ENCODE measurements at regions not wholly inside any gene's neighbourhood (a gene's known extent, or its start where the extent isn't known, plus 50 kb on each side); places are given as distances from the start of the nearest gene placed in this dataset.

DNA sequence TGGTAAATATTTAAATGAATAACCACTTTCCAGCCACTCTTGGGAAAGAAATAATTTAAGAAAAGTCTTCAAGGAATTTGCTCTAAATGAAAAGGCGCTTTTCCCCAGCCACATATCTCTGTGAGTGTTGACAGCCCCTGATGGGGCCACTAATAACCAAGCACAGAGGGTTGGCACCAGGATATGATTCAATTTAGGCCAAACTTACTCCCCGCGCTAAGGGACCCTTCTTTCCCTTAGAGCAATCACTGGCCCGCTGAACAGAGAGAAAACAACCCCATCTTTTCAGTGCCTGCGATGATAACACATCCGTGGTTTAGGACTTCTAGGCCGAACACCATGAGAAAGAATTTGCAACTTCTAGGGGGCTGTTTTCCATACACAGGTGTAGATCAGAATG lies 310.8 kb downstream of the EIPR1 start:
- Histone ChIP-seq H3K36me3 (ENCODE audit: control insufficient read depth, insufficient read depth, low read length) (no peaks in the 10 kb centered on the region), H3K27me3 (ENCODE audit: control insufficient read depth, insufficient read depth, low read length) (no peaks in the 10 kb centered on the region), H3K4me3 (ENCODE audit: low read depth, low read length) (no peak overlapping the region)
- TF ChIP-seq, protein P1, sequence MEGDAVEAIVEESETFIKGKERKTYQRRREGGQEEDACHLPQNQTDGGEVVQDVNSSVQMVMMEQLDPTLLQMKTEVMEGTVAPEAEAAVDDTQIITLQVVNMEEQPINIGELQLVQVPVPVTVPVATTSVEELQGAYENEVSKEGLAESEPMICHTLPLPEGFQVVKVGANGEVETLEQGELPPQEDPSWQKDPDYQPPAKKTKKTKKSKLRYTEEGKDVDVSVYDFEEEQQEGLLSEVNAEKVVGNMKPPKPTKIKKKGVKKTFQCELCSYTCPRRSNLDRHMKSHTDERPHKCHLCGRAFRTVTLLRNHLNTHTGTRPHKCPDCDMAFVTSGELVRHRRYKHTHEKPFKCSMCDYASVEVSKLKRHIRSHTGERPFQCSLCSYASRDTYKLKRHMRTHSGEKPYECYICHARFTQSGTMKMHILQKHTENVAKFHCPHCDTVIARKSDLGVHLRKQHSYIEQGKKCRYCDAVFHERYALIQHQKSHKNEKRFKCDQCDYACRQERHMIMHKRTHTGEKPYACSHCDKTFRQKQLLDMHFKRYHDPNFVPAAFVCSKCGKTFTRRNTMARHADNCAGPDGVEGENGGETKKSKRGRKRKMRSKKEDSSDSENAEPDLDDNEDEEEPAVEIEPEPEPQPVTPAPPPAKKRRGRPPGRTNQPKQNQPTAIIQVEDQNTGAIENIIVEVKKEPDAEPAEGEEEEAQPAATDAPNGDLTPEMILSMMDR (IDR thresholded peaks at IDR 0.05; ENCODE audit: insufficient read depth, low read depth, low read length), result no peak
- ChIA-PET POLR2A (no interaction called here), CTCF (interaction anchor here (0.8 kb wide), 1 partner anchor 12 kb away, joined by 3 read pairs; no protein-coding TSS in a partner anchor)
- DNase-seq (ENCODE audit: low read depth), result no peak

DNA sequence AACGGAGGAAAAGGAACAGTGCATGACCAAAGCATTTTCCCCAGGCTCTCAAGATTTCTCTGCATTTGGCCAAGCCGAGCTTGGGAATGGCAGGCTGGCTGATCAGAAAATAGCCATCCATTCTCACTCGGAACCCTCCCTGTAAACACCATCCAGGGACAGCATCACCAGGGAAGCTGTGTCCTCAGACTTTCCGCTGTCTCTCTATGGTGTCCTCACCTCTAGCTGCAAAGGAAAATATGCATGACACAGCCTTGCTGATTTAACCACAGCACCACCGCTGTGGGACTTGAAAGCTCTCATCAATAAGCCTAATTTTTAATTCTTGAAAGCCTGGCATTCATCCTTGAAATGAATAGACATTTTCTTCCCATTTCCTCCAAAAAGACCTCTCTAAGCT lies 311.7 kb downstream of the EIPR1 start:
- POLR2A ChIA-PET, result no interaction called here
- CTCF ChIA-PET, result no interaction called here
- Histone ChIP-seq H3K4me3 (ENCODE audit: low read depth, low read length) (no peak overlapping the region), H3K36me3 (ENCODE audit: control insufficient read depth, insufficient read depth, low read length) (no peaks in the 10 kb centered on the region), H3K27me3 (ENCODE audit: control insufficient read depth, insufficient read depth, low read length) (no peaks in the 10 kb centered on the region)
- DNase-seq (ENCODE audit: low read depth), result no peak
- TF ChIP-seq, protein P1 (IDR thresholded peaks at IDR 0.05; ENCODE audit: insufficient read depth, low read depth, low read length), result no peak

DNA sequence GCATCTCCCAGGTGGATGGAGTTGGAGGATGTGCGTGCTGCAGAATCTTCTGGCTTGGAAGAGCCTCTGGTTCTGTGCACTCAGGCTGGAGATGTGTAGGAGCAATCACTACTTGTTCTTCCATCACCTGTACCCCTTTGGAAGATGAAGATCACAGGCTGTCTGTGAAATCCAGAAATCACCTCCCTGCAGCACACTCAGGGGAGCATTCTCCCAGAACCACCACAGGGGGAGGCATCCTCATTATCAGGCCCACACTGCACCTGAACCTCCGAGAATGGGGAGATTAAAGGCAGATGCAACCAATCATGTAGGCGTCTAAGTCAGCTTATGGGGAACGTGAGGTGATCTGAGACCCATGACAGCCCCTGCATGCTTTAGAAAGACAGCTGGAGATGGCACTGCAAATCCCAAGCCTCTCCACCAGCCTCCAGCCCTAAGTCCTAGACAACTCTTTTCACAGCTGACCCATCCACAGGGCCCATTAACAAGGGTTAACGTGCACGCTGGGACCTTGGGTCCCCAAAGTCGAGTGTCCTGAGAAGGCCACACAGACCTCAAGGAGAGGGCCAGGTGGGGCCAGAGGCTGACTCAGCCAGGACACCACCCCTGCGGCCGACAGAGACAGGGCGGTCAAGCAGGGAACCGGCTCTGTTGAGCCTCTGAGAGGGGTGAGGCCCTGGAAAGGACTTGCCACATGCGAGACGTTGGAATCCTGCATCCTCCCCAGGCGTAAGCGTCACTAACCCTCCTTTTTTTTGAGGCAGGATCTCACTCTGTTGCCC lies 314.9 kb downstream of the EIPR1 start:
- CTCF ChIA-PET, result no interaction called here
- Histone ChIP-seq H3K27me3 (ENCODE audit: control insufficient read depth, insufficient read depth, low read length) (no peaks in the 10 kb centered on the region), H3K4me3 (ENCODE audit: low read depth, low read length) (no peak overlapping the region), H3K36me3 (ENCODE audit: control insufficient read depth, insufficient read depth, low read length) (no peaks in the 10 kb centered on the region)
- TF ChIP-seq, protein P1 (IDR thresholded peaks at IDR 0.05; ENCODE audit: insufficient read depth, low read depth, low read length), result no peak
- POLR2A ChIA-PET, result no interaction called here
- DNase-seq (ENCODE audit: low read depth), result no peak

DNA sequence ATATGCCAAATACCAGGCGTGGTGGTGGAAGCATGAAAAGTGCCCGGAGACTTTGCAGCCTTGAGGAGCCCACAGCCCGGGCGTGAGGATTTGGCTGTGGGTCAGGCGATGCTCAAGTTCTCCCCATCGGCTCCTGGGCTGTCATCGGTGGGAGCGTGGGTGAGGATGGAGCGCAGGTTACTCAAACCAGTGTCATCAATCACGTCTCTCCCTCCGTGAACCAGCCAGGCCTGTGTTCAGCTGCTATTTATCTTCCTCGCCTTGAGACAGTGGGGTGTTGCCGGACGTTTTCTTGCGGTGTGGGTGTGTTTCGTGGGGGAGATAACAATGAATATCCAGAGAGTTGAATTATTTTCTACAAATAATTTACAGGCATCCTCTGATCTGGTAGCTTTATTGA lies 317.6 kb downstream of the EIPR1 start:
- Histone ChIP-seq H3K36me3 (ENCODE audit: control insufficient read depth, insufficient read depth, low read length) (no peaks in the 10 kb centered on the region), H3K4me3 (ENCODE audit: low read depth, low read length) (no peak overlapping the region), H3K27me3 (ENCODE audit: control insufficient read depth, insufficient read depth, low read length) (no peaks in the 10 kb centered on the region)
- POLR2A ChIA-PET, result no interaction called here
- CTCF ChIA-PET, result no interaction called here
- no peak for DNase-seq (ENCODE audit: low read depth)
- TF ChIP-seq, protein P1 (IDR thresholded peaks at IDR 0.05; ENCODE audit: insufficient read depth, low read depth, low read length), result no peak

DNA sequence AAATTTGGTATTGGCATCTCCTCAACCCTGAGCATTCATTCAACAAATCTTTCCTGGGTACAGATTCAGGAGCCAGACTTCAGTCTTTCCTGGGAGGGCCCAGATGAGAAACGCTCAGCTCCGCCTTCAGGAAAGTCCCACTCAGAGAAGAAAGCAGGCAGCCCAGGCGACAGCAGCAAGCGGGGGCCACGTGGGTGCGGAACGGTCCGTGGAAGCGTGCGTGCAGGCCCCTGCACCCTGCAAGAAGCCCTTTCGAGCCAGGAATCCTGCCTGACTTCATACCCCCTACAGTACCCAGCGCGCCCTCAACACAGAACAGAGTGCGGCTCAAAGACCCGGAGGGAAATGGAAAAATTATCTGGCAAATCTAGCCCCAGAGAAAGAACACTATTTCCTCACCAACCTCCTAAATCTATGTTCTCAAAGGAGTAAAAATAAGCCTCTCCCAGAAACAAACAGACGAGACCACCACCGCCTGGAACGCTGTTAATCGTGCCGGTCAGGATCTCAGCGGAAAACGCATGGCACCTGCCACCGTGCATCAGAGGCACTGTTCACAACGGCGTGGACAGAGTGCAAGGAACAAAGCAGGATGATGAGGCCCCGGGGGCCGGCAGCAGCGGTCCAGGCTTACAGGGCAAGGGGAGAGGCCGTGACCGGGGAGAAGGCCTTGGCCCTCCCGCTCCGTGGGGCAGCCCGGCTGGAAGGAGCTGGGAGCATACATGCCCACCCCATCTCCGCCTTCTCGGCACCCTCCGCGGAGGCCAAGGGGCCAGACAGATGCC lies 318.3 kb downstream of the EIPR1 start:
- Histone ChIP-seq H3K4me3 (ENCODE audit: low read depth, low read length) (no peak overlapping the region), H3K27me3 (ENCODE audit: control insufficient read depth, insufficient read depth, low read length) (no peaks in the 10 kb centered on the region), H3K36me3 (ENCODE audit: control insufficient read depth, insufficient read depth, low read length) (no peaks in the 10 kb centered on the region)
- CTCF ChIA-PET, result no interaction called here
- TF ChIP-seq, protein P1 (IDR thresholded peaks at IDR 0.05; ENCODE audit: insufficient read depth, low read depth, low read length), result no peak
- no peak for DNase-seq (ENCODE audit: low read depth)
- POLR2A ChIA-PET, result no interaction called here
